Endothelial cell of umbilical vein (primary cell): ENCODE measurements at regions not wholly inside any gene's neighbourhood (a gene's known extent, or its start where the extent isn't known, plus 50 kb on each side); places are given as distances from the start of the nearest gene placed in this dataset.

Experiments used
- BruUV-seq: library from RNA; stranded (reverse); fragments of 400-500 nt; replicated peaks from 2 replicates; lab custom pipeline; 2021; lab: Mats Ljungman, UMichigan
- CTCF ChIA-PET: fragments of 300-600, 350-600 bp; sonication (Branson Sonifier 250); formaldehyde crosslinking; loops from one replicate; lab custom pipeline; 2021; ENCODE audit warnings: antibody characterized with exemption, inconsistent platforms; lab: Charles Lee
- POLR2A ChIA-PET: fragments of 300-600, 350-600 bp; sonication (Branson Sonifier 250); formaldehyde crosslinking; loops from one replicate; lab custom pipeline; 2021; ENCODE audit warnings: antibody characterized with exemption, inconsistent platforms; lab: Charles Lee
- DNase-seq: peaks from one replicate; pipeline ENCODE4 v3.0.0-alpha.2; 2011; ENCODE audit warnings: low read depth, low spot score
- FAIRE-seq: peaks from 2 replicates; lab custom pipeline; 2011; peaks lifted over from hg19 to GRCh38; lab: Jason Lieb, UNC
- H2AFZ ChIP-seq: 2 replicates; pipeline ENCODE4 v1.6.0; 2012; ENCODE audit warnings: low read depth, low read length, control low read depth, inconsistent platforms
- H3K27ac ChIP-seq: 2 replicates; pipeline ENCODE4 v1.5.1; 2011; ENCODE audit warnings: low read depth, mild to moderate bottlenecking, control low read depth, low read length, moderate library complexity; ENCODE audit not compliant: insufficient read depth
- H3K27me3 ChIP-seq, 2 experiments: 2 replicates each; pipeline versions ENCODE4 v1.6.0 to v1.6.1; 2011; ENCODE audit warnings: low read length in 2 of 2, mixed read lengths in 1 of 2; ENCODE audit not compliant: control insufficient read depth in 2 of 2, insufficient read depth in 2 of 2
- H3K36me3 ChIP-seq, 2 experiments: 2 replicates in 1 of 2; 3 replicates in 1 of 2; pipeline ENCODE4 v1.5.1; 2011; ENCODE audit warnings: low read length in 2 of 2, mild to moderate bottlenecking in 1 of 2, moderate library complexity in 1 of 2; ENCODE audit not compliant: control insufficient read depth in 2 of 2, insufficient read depth in 2 of 2; ENCODE audit errors: extremely low read depth in 1 of 2
- H3K4me1 ChIP-seq: 3 replicates; pipeline ENCODE4 v1.5.1; 2011; ENCODE audit warnings: mild to moderate bottlenecking, low read length; ENCODE audit not compliant: control insufficient read depth, insufficient read depth; ENCODE audit errors: extremely low read depth
- H3K4me2 ChIP-seq: 2 replicates; pipeline ENCODE4 v1.6.1; 2011; ENCODE audit warnings: low read length, control low read depth, mixed read lengths; ENCODE audit not compliant: insufficient read depth
- H3K4me3 ChIP-seq, 3 experiments: fragments of 200-600 bp in 1 of 3; sonication (generic), shearing (Covaris generic) in 1 of 3; replicated peaks in 1 of 3; 2 replicates each; pipeline ENCODE4 v1.5.1; 2011 to 2016; ENCODE audit warnings: control low read depth in 3 of 3, low read length in 3 of 3, mild to moderate bottlenecking in 2 of 3, inconsistent platforms in 1 of 3, low read depth in 1 of 3, moderate library complexity in 1 of 3; ENCODE audit not compliant: insufficient read depth in 1 of 3
- H3K79me2 ChIP-seq: 2 replicates; pipeline ENCODE4 v1.6.0; 2012; ENCODE audit warnings: low read length, inconsistent platforms; ENCODE audit not compliant: control insufficient read depth, insufficient read depth
- H3K9ac ChIP-seq: replicated peaks from 2 replicates; pipeline ENCODE3; 2011; ENCODE audit warnings: low read length, control low read depth; ENCODE audit not compliant: insufficient read depth; ENCODE audit errors: extremely low read depth
- H3K9me1 ChIP-seq: replicated peaks from 3 replicates; pipeline ENCODE4 v1.6.0; 2011; ENCODE audit warnings: mild to moderate bottlenecking, low read length; ENCODE audit not compliant: control insufficient read depth, insufficient read depth; ENCODE audit errors: extremely low read depth
- H3K9me3 ChIP-seq: replicated peaks from 2 replicates; pipeline ENCODE4 v1.5.1; 2012; ENCODE audit warnings: low read length, inconsistent platforms; ENCODE audit not compliant: control insufficient read depth, insufficient read depth
- H4K20me1 ChIP-seq: replicated peaks from 2 replicates; pipeline ENCODE3; 2011; ENCODE audit warnings: mild to moderate bottlenecking, low read length; ENCODE audit not compliant: control insufficient read depth, insufficient read depth; ENCODE audit errors: extremely low read depth
- CTCF ChIP-seq, 2 donors: IDR thresholded peaks; 1 replicate in 1 of 2; 2 replicates in 1 of 2; pipeline ENCODE4 v1.5.1; 2011; ENCODE audit warnings: low read length in 2 of 2, mild to moderate bottlenecking in 2 of 2, moderate library complexity in 2 of 2, control low read depth in 1 of 2, inconsistent platforms in 1 of 2, low read depth in 1 of 2; ENCODE audit not compliant: insufficient read depth in 1 of 2; ENCODE audit errors: extremely low read depth in 1 of 2
- EZH2 ChIP-seq: IDR thresholded peaks from 2 replicates; pipeline ENCODE4 v1.6.1; 2012; ENCODE audit warnings: borderline replicate concordance, low read depth, mild to moderate bottlenecking, moderate library complexity, low read length, inconsistent platforms; ENCODE audit not compliant: severe bottlenecking
- FOS ChIP-seq: IDR thresholded peaks from 2 replicates; pipeline ENCODE4 v1.6.1; 2011; ENCODE audit warnings: mild to moderate bottlenecking, low read length, moderate library complexity, borderline replicate concordance; ENCODE audit not compliant: insufficient read depth
- GATA2 ChIP-seq: IDR thresholded peaks from 2 replicates; pipeline ENCODE4 v1.7.0; 2011; ENCODE audit warnings: low read depth, mild to moderate bottlenecking, moderate library complexity, mixed read lengths, low read length; ENCODE audit not compliant: insufficient read length, insufficient read depth
- JUN ChIP-seq: IDR thresholded peaks from 2 replicates; pipeline ENCODE4 v1.6.1; 2011; ENCODE audit warnings: borderline replicate concordance, low read depth; ENCODE audit not compliant: insufficient read length, insufficient read depth
- MYC ChIP-seq: IDR thresholded peaks from one replicate; pipeline ENCODE4 v1.6.1; 2011; ENCODE audit warnings: mild to moderate bottlenecking, low read depth, low read length
- POLR2A ChIP-seq: IDR thresholded peaks from 2 replicates; pipeline ENCODE4 v1.6.1; 2012; ENCODE audit warnings: low read depth, mild to moderate bottlenecking, control low read depth, low read length
- POLR2AphosphoS5 ChIP-seq: IDR thresholded peaks from 2 replicates; pipeline ENCODE4 v1.6.1; 2012; ENCODE audit warnings: low read depth, mild to moderate bottlenecking, control low read depth, low read length, moderate library complexity; ENCODE audit not compliant: insufficient read depth
- dilution Hi-C: fragments of 300-500 bp; cut with MboI; formaldehyde crosslinking; loops from one replicate; pipeline ENCODE4 v1.15.0; 2019; ENCODE audit warnings: low sequenced_read_pairs; ENCODE audit not compliant: extremely low pct_ligation_motif_present
- intact Hi-C: fragments of 100-400 bp; cut with micrococcal nuclease; formaldehyde crosslinking; loops from one replicate; pipeline ENCODE4 v1.10.0; 2022
- TF ChIP-seq, protein P1 (sequence below): IDR thresholded peaks from 2 replicates; pipeline ENCODE4 v1.6.1; 2011; ENCODE audit not compliant: insufficient read depth, insufficient read length

DNA sequence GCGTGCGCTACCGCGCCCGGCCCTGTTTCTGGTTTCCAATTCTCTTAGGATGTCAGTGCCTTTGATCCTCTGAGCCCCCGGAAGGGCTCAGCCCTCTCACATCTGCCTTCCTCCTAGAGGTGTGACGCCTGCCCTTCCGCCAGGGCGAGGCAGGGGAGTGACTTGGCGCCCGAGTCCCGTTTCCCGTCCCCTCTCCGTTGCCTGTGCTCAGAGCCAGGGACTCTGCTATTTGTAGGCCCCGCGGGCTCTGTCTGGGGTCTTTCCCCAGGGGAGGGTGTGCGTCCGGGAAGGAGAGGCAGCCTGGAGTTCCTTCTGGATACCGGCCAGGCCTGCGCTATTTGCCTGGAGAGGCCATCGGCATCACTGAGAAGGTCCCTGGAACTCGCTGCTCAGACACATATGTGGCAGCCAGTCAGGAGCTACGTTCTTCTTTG lies 103.7 kb upstream of the TAF1B start:
- H4K20me1 ChIP-seq = no peaks in the 10 kb centered on the region
- H3K27ac ChIP-seq = no peak overlapping the region
- H3K79me2 ChIP-seq = no peaks in the 10 kb centered on the region
- FAIRE-seq (no peak), DNase-seq (no peak)
- dilution Hi-C loops = no loop called here
- peaks cover 4 to 6% of the 10 kb centered on the region in 2 experiments for H3K27me3 ChIP-seq
- TF ChIP-seq POLR2AphosphoS5 (no peak), CTCF (IDR thresholded peaks at IDR 0.05; ENCODE audit: extremely low read depth in 1 of 2, insufficient read depth in 1 of 2, low read depth in 1 of 2, low read length in 2 of 2) (no peak), MYC (no peak), POLR2A (no peak), JUN (no peak), FOS (no peak), GATA2 (no peak), EZH2 (no peak)
- TF ChIP-seq, protein P1, sequence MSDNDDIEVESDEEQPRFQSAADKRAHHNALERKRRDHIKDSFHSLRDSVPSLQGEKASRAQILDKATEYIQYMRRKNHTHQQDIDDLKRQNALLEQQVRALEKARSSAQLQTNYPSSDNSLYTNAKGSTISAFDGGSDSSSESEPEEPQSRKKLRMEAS = no peak
- no peaks in the 10 kb centered on the region for H3K36me3 ChIP-seq
- no TSS peak for BruUV-seq
- ChIA-PET CTCF (interaction anchor here (1.2 kb wide), 1 partner anchor 31 kb away, joined by 5 read pairs; no protein-coding TSS in a partner anchor), POLR2A (no interaction called here)
- no peaks in the 10 kb centered on the region for H3K9me3 ChIP-seq
- intact Hi-C loops = no loop called here
- peaks cover 2% of the 10 kb centered on the region for H3K4me1 ChIP-seq
- H2AFZ ChIP-seq = peak overlapping the region; percentile 62
- H3K9me1 ChIP-seq = no peaks in the 10 kb centered on the region
- peak overlapping the region; percentile 40 for H3K4me2 ChIP-seq
- H3K4me3 ChIP-seq = peak overlapping the region in 1 of 3 experiments; percentile 21
- no peak overlapping the region for H3K9ac ChIP-seq
